Neural cell (in vitro differentiated cells): ENCODE measurements at regions not wholly inside any gene's neighbourhood (a gene's known extent, or its start where the extent isn't known, plus 50 kb on each side); places are given as distances from the start of the nearest gene placed in this dataset.

Experiments
- H2AFZ ChIP-seq: fragments of 200-600, 300-800 bp; sonication (generic), shearing (Covaris generic); 2 replicates; pipeline ENCODE4 v1.6.0; 2014; ENCODE audit warnings: low read depth, mild to moderate bottlenecking, antibody characterized with exemption, low read length, moderate library complexity
- H3F3A ChIP-seq: fragments of 200-600 bp; shearing (Covaris generic); 2 replicates; pipeline ENCODE4 v1.6.1; 2016; ENCODE audit warnings: mild to moderate bottlenecking, moderate library complexity, mixed read lengths, antibody characterized with exemption, low read length; ENCODE audit not compliant: insufficient read depth, poor library complexity, severe bottlenecking
- H3K27ac ChIP-seq: fragments of 200-600, 300-800 bp; sonication (generic), shearing (Covaris generic); 2 replicates; pipeline ENCODE4 v1.5.1; 2014; ENCODE audit warnings: mild to moderate bottlenecking, low read length, moderate library complexity
- H3K27me3 ChIP-seq: fragments of 300-800, 200-600 bp; sonication (generic), shearing (Covaris generic); 2 replicates; pipeline ENCODE4 v1.6.0; 2014; ENCODE audit warnings: mild to moderate bottlenecking, low read depth, low read length, moderate library complexity; ENCODE audit not compliant: insufficient read depth
- H3K36me3 ChIP-seq: fragments of 300-800, 200-600 bp; sonication (generic), shearing (Covaris generic); 2 replicates; pipeline ENCODE4 v1.5.1; 2014; ENCODE audit warnings: mild to moderate bottlenecking, antibody characterized with exemption, low read length, moderate library complexity; ENCODE audit not compliant: insufficient read depth
- H3K4me2 ChIP-seq: fragments of 300-800, 200-600 bp; sonication (generic), shearing (Covaris generic); 2 replicates; pipeline ENCODE4 v1.6.0; 2014; ENCODE audit warnings: mild to moderate bottlenecking, low read length
- H3K4me3 ChIP-seq: fragments of 300-800, 200-600 bp; sonication (generic), shearing (Covaris generic); 2 replicates; pipeline ENCODE4 v1.5.1; 2014; ENCODE audit warnings: mild to moderate bottlenecking, low read length, moderate library complexity
- H3K79me2 ChIP-seq: fragments of 200-600 bp; shearing (Covaris generic); replicated peaks from 2 replicates; pipeline ENCODE4 v1.6.0; 2014; ENCODE audit warnings: mild to moderate bottlenecking, low read length, moderate library complexity; ENCODE audit not compliant: insufficient read depth
- H3K9ac ChIP-seq: fragments of 300-800, 200-600 bp; sonication (generic), shearing (Covaris generic); 2 replicates; pipeline ENCODE4 v1.6.1; 2016; ENCODE audit warnings: mild to moderate bottlenecking, low read length, mixed read lengths
- H3K9me2 ChIP-seq: fragments of 200-600 bp; shearing (Covaris generic); 2 replicates; pipeline ENCODE4 v1.6.1; 2016; ENCODE audit warnings: mild to moderate bottlenecking, low read length, mixed read lengths; ENCODE audit not compliant: insufficient read depth
- H3K9me3 ChIP-seq: fragments of 200-600, 300-800 bp; sonication (generic), shearing (Covaris generic); 2 replicates; pipeline ENCODE4 v1.6.1; 2016; ENCODE audit warnings: mild to moderate bottlenecking, mixed run types, low read length, moderate library complexity, mixed read lengths
- H4K20me1 ChIP-seq: fragments of 200-600 bp; shearing (Covaris generic); 2 replicates; pipeline ENCODE4 v1.6.1; 2016; ENCODE audit warnings: mild to moderate bottlenecking, mixed run types; ENCODE audit not compliant: insufficient read depth
- CTCF ChIP-seq: fragments of 450-650 bp; IDR thresholded peaks from 2 replicates; pipeline ENCODE4 v1.5.1; 2014; ENCODE audit warnings: antibody characterized with exemption, mild to moderate bottlenecking, moderate library complexity; ENCODE audit not compliant: poor library complexity, severe bottlenecking
- EP300 ChIP-seq: fragments of 450-650 bp; conservative IDR thresholded peaks from 2 replicates; pipeline ENCODE4 v1.6.1; 2014; ENCODE audit warnings: antibody characterized with exemption, mild to moderate bottlenecking, moderate library complexity; ENCODE audit not compliant: poor library complexity, severe bottlenecking
- EZH2 ChIP-seq: fragments of 200-600, 300-800 bp; shearing (Covaris generic), sonication (generic); IDR thresholded peaks from 2 replicates; pipeline ENCODE4 v1.6.1; 2014; ENCODE audit warnings: antibody characterized with exemption, low read length, borderline replicate concordance, mild to moderate bottlenecking; ENCODE audit not compliant: insufficient read depth, poor library complexity, severe bottlenecking
- MXI1 ChIP-seq: fragments of 450-650 bp; conservative IDR thresholded peaks from 2 replicates; pipeline ENCODE4 v1.6.1; 2014; ENCODE audit warnings: antibody characterized with exemption, mild to moderate bottlenecking; ENCODE audit not compliant: poor library complexity, severe bottlenecking
- POLR2AphosphoS5 ChIP-seq: IDR thresholded peaks from 2 replicates; pipeline ENCODE4 v1.6.1; 2012
- RAD21 ChIP-seq: fragments of 450-650 bp; conservative IDR thresholded peaks from 2 replicates; pipeline ENCODE4 v1.6.1; 2014; ENCODE audit warnings: antibody characterized with exemption, mild to moderate bottlenecking, moderate library complexity
- REST ChIP-seq: IDR thresholded peaks from 2 replicates; pipeline ENCODE4 v1.6.1; 2012; ENCODE audit warnings: borderline replicate concordance
- SMC3 ChIP-seq: fragments of 450-650 bp; conservative IDR thresholded peaks from 2 replicates; pipeline ENCODE4 v1.6.1; 2014; ENCODE audit warnings: antibody characterized with exemption, mild to moderate bottlenecking, moderate library complexity; ENCODE audit not compliant: poor library complexity
- TAF1 ChIP-seq: IDR thresholded peaks from 2 replicates; pipeline ENCODE4 v1.6.1; 2012; ENCODE audit warnings: low read depth

GRCh38 chr5:82346399-82347165, 68.4 kb upstream of the RPS23 start:
- no peaks in the 10 kb centered on the region for H3F3A ChIP-seq
- H3K9me2 ChIP-seq: no peaks in the 10 kb centered on the region
- H3K79me2 ChIP-seq: peaks cover 4% of the 10 kb centered on the region
- H3K9ac ChIP-seq: no peak overlapping the region
- no peaks in the 10 kb centered on the region for H3K9me3 ChIP-seq
- TF ChIP-seq EP300 (no peak), REST (no peak), RAD21 (no peak), EZH2 (no peak), POLR2AphosphoS5 (no peak), MXI1 (no peak), TAF1 (no peak), CTCF (no peak)
- no peaks in the 10 kb centered on the region for H3K27me3 ChIP-seq
- H4K20me1 ChIP-seq: no peaks in the 10 kb centered on the region
- H2AFZ ChIP-seq: no peak overlapping the region
- H3K27ac ChIP-seq: no peak overlapping the region
- no peak overlapping the region for H3K4me2 ChIP-seq
- no peaks in the 10 kb centered on the region for H3K36me3 ChIP-seq
- H3K4me3 ChIP-seq: no peak overlapping the region

GRCh38 chr5:82345108-82345507, 67.0 kb upstream of the RPS23 start:
- no peaks in the 10 kb centered on the region for H3K36me3 ChIP-seq
- H3K9ac ChIP-seq: no peak overlapping the region
- no peak overlapping the region for H3K4me3 ChIP-seq
- H3K79me2 ChIP-seq: no peaks in the 10 kb centered on the region
- no peak overlapping the region for H3K4me2 ChIP-seq
- H2AFZ ChIP-seq: no peak overlapping the region
- no peak overlapping the region for H3K27ac ChIP-seq
- no peak for TF ChIP-seq SMC3
- TF ChIP-seq CTCF: no peak
- no peak for TF ChIP-seq RAD21
- no peak for TF ChIP-seq TAF1
- TF ChIP-seq REST: no peak
- no peak for TF ChIP-seq MXI1
- no peak for TF ChIP-seq EP300
- no peak for TF ChIP-seq EZH2
- TF ChIP-seq POLR2AphosphoS5: no peak
- H3K27me3 ChIP-seq: no peaks in the 10 kb centered on the region
- no peaks in the 10 kb centered on the region for H3F3A ChIP-seq
- H3K9me2 ChIP-seq: no peaks in the 10 kb centered on the region
- H3K9me3 ChIP-seq: no peaks in the 10 kb centered on the region
- no peaks in the 10 kb centered on the region for H4K20me1 ChIP-seq
